Endothelial cell (in vitro differentiated cells): ENCODE measurements at regions not wholly inside any gene's neighbourhood (a gene's known extent, or its start where the extent isn't known, plus 50 kb on each side); places are given as distances from the start of the nearest gene placed in this dataset.

Experiments
- DNase-seq: peaks from one replicate; pipeline ENCODE4 v3.0.0; 2021; ENCODE audit warnings: low spot score
- H3K27ac Mint-ChIP-seq: one replicate; pipeline ENCODE4 v1.8.0; 2021; ENCODE audit warnings: mixed read lengths, inconsistent platforms; ENCODE audit not compliant: unreplicated experiment
- H3K27me3 Mint-ChIP-seq: one replicate; pipeline ENCODE4 v1.8.0; 2021; ENCODE audit warnings: mild to moderate bottlenecking, moderate library complexity, mixed read lengths, inconsistent platforms; ENCODE audit not compliant: unreplicated experiment
- H3K36me3 Mint-ChIP-seq: one replicate; pipeline ENCODE4 v1.8.0; 2021; ENCODE audit warnings: mild to moderate bottlenecking, low read depth, mixed read lengths, inconsistent platforms; ENCODE audit not compliant: unreplicated experiment
- H3K4me1 Mint-ChIP-seq: one replicate; pipeline ENCODE4 v1.8.0; 2021; ENCODE audit warnings: mild to moderate bottlenecking, mixed read lengths, inconsistent platforms; ENCODE audit not compliant: unreplicated experiment
- H3K4me3 Mint-ChIP-seq: one replicate; pipeline ENCODE4 v1.8.0; 2021; ENCODE audit warnings: mild to moderate bottlenecking, mixed read lengths, inconsistent platforms; ENCODE audit not compliant: unreplicated experiment
- H3K9me3 Mint-ChIP-seq: one replicate; pipeline ENCODE4 v1.8.0; 2021; ENCODE audit warnings: mixed read lengths, inconsistent platforms; ENCODE audit not compliant: unreplicated experiment
- CTCF ChIP-seq: fragments of 200-600 bp; sonication (generic); IDR thresholded peaks from one replicate; pipeline ENCODE4 v1.5.0; 2021; ENCODE audit warnings: antibody characterized with exemption; ENCODE audit not compliant: unreplicated experiment

GRCh38 chr3:178419071-178419470, 117.2 kb upstream of the KCNMB2 start:
- no peaks in the 10 kb centered on the region for H3K9me3 Mint-ChIP-seq
- H3K4me1 Mint-ChIP-seq = no peaks in the 10 kb centered on the region
- H3K4me3 Mint-ChIP-seq = no peak overlapping the region

GRCh38 chr3:178420033-178420432, 116.2 kb upstream of the KCNMB2 start:
- no peaks in the 10 kb centered on the region for H3K9me3 Mint-ChIP-seq
- DNase-seq = no peak
- H3K4me1 Mint-ChIP-seq = no peaks in the 10 kb centered on the region
- H3K4me3 Mint-ChIP-seq = no peak overlapping the region
- H3K27ac Mint-ChIP-seq = no peak overlapping the region
- H3K27me3 Mint-ChIP-seq = no peaks in the 10 kb centered on the region
- no peak for TF ChIP-seq CTCF
- H3K36me3 Mint-ChIP-seq = no peaks in the 10 kb centered on the region

More at GRCh38 chr3:178419071-178419470, 117.2 kb upstream of the KCNMB2 start:
- DNase-seq = no peak
- no peak overlapping the region for H3K27ac Mint-ChIP-seq
- no peaks in the 10 kb centered on the region for H3K27me3 Mint-ChIP-seq
- no peak for TF ChIP-seq CTCF
- no peaks in the 10 kb centered on the region for H3K36me3 Mint-ChIP-seq

GRCh38 chr3:178421069-178421468, 115.2 kb upstream of the KCNMB2 start:
- no peaks in the 10 kb centered on the region for H3K9me3 Mint-ChIP-seq
- TF ChIP-seq CTCF = no peak
- H3K27ac Mint-ChIP-seq = no peak overlapping the region
- no peaks in the 10 kb centered on the region for H3K27me3 Mint-ChIP-seq
- no peaks in the 10 kb centered on the region for H3K36me3 Mint-ChIP-seq
- no peak overlapping the region for H3K4me3 Mint-ChIP-seq
- H3K4me1 Mint-ChIP-seq = no peaks in the 10 kb centered on the region
- no peak for DNase-seq

GRCh38 chr3:178422406-178422805, 113.8 kb upstream of the KCNMB2 start:
- peak; percentile 36 for TF ChIP-seq CTCF
- no peak overlapping the region for H3K4me3 Mint-ChIP-seq
- H3K36me3 Mint-ChIP-seq = no peaks in the 10 kb centered on the region
- no peak for DNase-seq
- no peak overlapping the region for H3K27ac Mint-ChIP-seq
- no peaks in the 10 kb centered on the region for H3K9me3 Mint-ChIP-seq
- no peaks in the 10 kb centered on the region for H3K4me1 Mint-ChIP-seq
- H3K27me3 Mint-ChIP-seq = no peaks in the 10 kb centered on the region

- Mint-ChIP-seq H3K36me3 (no peaks in the 10 kb centered on the region), H3K4me1 (no peaks in the 10 kb centered on the region), H3K27me3 (no peaks in the 10 kb centered on the region), H3K9me3 (no peaks in the 10 kb centered on the region), H3K27ac (no peak overlapping the region), H3K4me3 (no peak overlapping the region)
- DNase-seq = no peak
- no peak for TF ChIP-seq CTCF
These were observed 108.2 kb upstream of the KCNMB2 start for GRCh38 chr3:178428037-178428436.
